Osteoblast (primary cell): ENCODE measurements at regions not wholly inside any gene's neighbourhood (a gene's known extent, or its start where the extent isn't known, plus 50 kb on each side); places are given as distances from the start of the nearest gene placed in this dataset.

ENCODE experiments used
- DNase-seq: peaks from one replicate; pipeline ENCODE4 v3.0.0; 2011; ENCODE audit warnings: low spot score, mixed read lengths; ENCODE audit not compliant: insufficient read length; ENCODE audit errors: missing footprints
- H2AFZ ChIP-seq: 2 replicates; pipeline ENCODE4 v1.6.0; 2011; ENCODE audit warnings: mild to moderate bottlenecking, low read length
- H3K27ac ChIP-seq: 2 replicates; pipeline ENCODE4 v1.5.1; 2011; ENCODE audit warnings: mild to moderate bottlenecking, low read depth, low read length, moderate library complexity
- H3K27me3 ChIP-seq: 2 replicates; pipeline ENCODE4 v1.6.0; 2012; ENCODE audit warnings: mild to moderate bottlenecking, control low read depth, inconsistent platforms, low read length, moderate library complexity; ENCODE audit not compliant: insufficient read depth
- H3K36me3 ChIP-seq: 2 replicates; pipeline ENCODE4 v1.5.1; 2011; ENCODE audit warnings: mild to moderate bottlenecking, low read length, control low read depth, moderate library complexity; ENCODE audit not compliant: insufficient read depth
- H3K4me1 ChIP-seq: 2 replicates; pipeline ENCODE4 v1.5.1; 2011; ENCODE audit warnings: mild to moderate bottlenecking, low read length, control low read depth, moderate library complexity; ENCODE audit not compliant: insufficient read depth
- H3K4me2 ChIP-seq: 2 replicates; pipeline ENCODE4 v1.6.0; 2011; ENCODE audit warnings: mild to moderate bottlenecking, low read length; ENCODE audit not compliant: insufficient read depth
- H3K4me3 ChIP-seq: fragments of 200-600 bp; sonication (generic); 3 replicates; pipeline ENCODE4 v1.5.1; 2012; ENCODE audit warnings: mild to moderate bottlenecking, low read length, inconsistent platforms; ENCODE audit not compliant: insufficient read depth
- H3K79me2 ChIP-seq: 2 replicates; pipeline ENCODE4 v1.6.0; 2012; ENCODE audit warnings: mild to moderate bottlenecking, low read length, control low read depth, inconsistent platforms; ENCODE audit not compliant: insufficient read depth
- H3K9me3 ChIP-seq: 2 replicates; pipeline ENCODE4 v1.5.1; 2011; ENCODE audit warnings: low read depth, low read length, control low read depth
- H4K20me1 ChIP-seq: 2 replicates; pipeline ENCODE4 v1.6.0; 2012; ENCODE audit warnings: mild to moderate bottlenecking, low read length, control low read depth; ENCODE audit not compliant: insufficient read depth
- CTCF ChIP-seq: IDR thresholded peaks from 2 replicates; pipeline ENCODE4 v1.5.1; 2011; ENCODE audit warnings: mild to moderate bottlenecking, low read depth, low read length, moderate library complexity; ENCODE audit errors: extremely low read depth

- Histone ChIP-seq H3K36me3 (no peaks in the 10 kb centered on the region), H3K4me3 (no peak overlapping the region), H3K79me2 (no peaks in the 10 kb centered on the region), H3K4me1 (no peaks in the 10 kb centered on the region), H3K27ac (no peak overlapping the region), H3K4me2 (no peak overlapping the region), H2AFZ (no peak overlapping the region), H3K27me3 (no peaks in the 10 kb centered on the region), H4K20me1 (no peaks in the 10 kb centered on the region), H3K9me3 (peaks cover 5% of the 10 kb centered on the region)
- TF ChIP-seq CTCF = no peak
- DNase-seq = no peak
Observed at GRCh38 chrX:6293716-6294115, 65.0 kb upstream of the NLGN4X start.

GRCh38 chrX:6292599-6292998 is 63.9 kb upstream of the NLGN4X start:
- no peaks in the 10 kb centered on the region for H3K27me3 ChIP-seq
- H3K36me3 ChIP-seq = no peaks in the 10 kb centered on the region
- H3K27ac ChIP-seq = no peak overlapping the region
- H3K4me3 ChIP-seq = no peak overlapping the region
- H3K9me3 ChIP-seq = peaks cover 5% of the 10 kb centered on the region
- no peak for DNase-seq
- H3K4me2 ChIP-seq = no peak overlapping the region
- no peak for TF ChIP-seq CTCF
- no peak overlapping the region for H2AFZ ChIP-seq
- no peaks in the 10 kb centered on the region for H3K4me1 ChIP-seq
- no peaks in the 10 kb centered on the region for H4K20me1 ChIP-seq
- no peaks in the 10 kb centered on the region for H3K79me2 ChIP-seq

GRCh38 chrX:6291444-6291843 is 62.8 kb upstream of the NLGN4X start:
- DNase-seq = no peak
- Histone ChIP-seq H3K9me3 (peaks cover 3% of the 10 kb centered on the region), H3K27ac (no peak overlapping the region), H3K4me1 (no peaks in the 10 kb centered on the region), H3K27me3 (no peaks in the 10 kb centered on the region), H3K4me3 (no peak overlapping the region), H3K79me2 (no peaks in the 10 kb centered on the region), H3K4me2 (no peak overlapping the region), H3K36me3 (no peaks in the 10 kb centered on the region), H4K20me1 (no peaks in the 10 kb centered on the region), H2AFZ (no peak overlapping the region)
- TF ChIP-seq CTCF = no peak

GRCh38 chrX:6283826-6284225 is 55.2 kb upstream of the NLGN4X start:
- Histone ChIP-seq H3K36me3 (no peaks in the 10 kb centered on the region), H3K79me2 (no peaks in the 10 kb centered on the region), H3K27ac (no peak overlapping the region), H3K4me3 (no peak overlapping the region), H3K9me3 (no peaks in the 10 kb centered on the region), H3K27me3 (no peaks in the 10 kb centered on the region), H2AFZ (no peak overlapping the region), H3K4me1 (no peaks in the 10 kb centered on the region), H3K4me2 (no peak overlapping the region), H4K20me1 (no peaks in the 10 kb centered on the region)
- no peak for DNase-seq
- TF ChIP-seq CTCF = no peak
